GM19025 (cell line): ENCODE measurements at regions not wholly inside any gene's neighbourhood (a gene's known extent, or its start where the extent isn't known, plus 50 kb on each side); places are given as distances from the start of the nearest gene placed in this dataset.
"Not testable (repeated sequence)": the region's sequence is repeated elsewhere in the genome, so short reads cannot be mapped to it uniquely, and the experiment has no call there.

Experiments used
- ATAC-seq: cut with Tn5 transposase; IDR thresholded peaks from one replicate; pipeline ENCODE4 v1.9.1; 2021; ENCODE audit warnings: mild to moderate bottlenecking, low read depth, moderate library complexity; ENCODE audit not compliant: unreplicated experiment

GRCh38 chr7:130844811-130845580, 111.0 kb upstream of the KLF14 start:
- no peak for ATAC-seq

GRCh38 chr7:130845581-130846085, 111.6 kb upstream of the KLF14 start:
- ATAC-seq = no peak

- no peak for ATAC-seq
Observed at GRCh38 chr7:130849604-130850003, 115.6 kb upstream of the KLF14 start.

GRCh38 chr7:130850956-130851355, 116.9 kb upstream of the KLF14 start:
- no peak for ATAC-seq

- no peak for ATAC-seq
Observed at GRCh38 chr7:130852867-130853266, 118.9 kb upstream of the KLF14 start.

GRCh38 chr7:130853503-130854279, 119.7 kb upstream of the KLF14 start:
- no peak for ATAC-seq

- no peak for ATAC-seq
Observed at GRCh38 chr7:130854481-130854880, 120.5 kb upstream of the KLF14 start.

- no peak for ATAC-seq
Observed at GRCh38 chr7:130856866-130857265, 122.9 kb upstream of the KLF14 start.

GRCh38 chr7:130860832-130861231, 126.8 kb upstream of the KLF14 start:
- not testable (repeated sequence) for ATAC-seq

- no peak for ATAC-seq
Observed at GRCh38 chr7:130865408-130866236, 131.6 kb upstream of the KLF14 start.

- no peak for ATAC-seq
Observed at GRCh38 chr7:130867039-130867438, 133.0 kb upstream of the KLF14 start.

- ATAC-seq = no peak
Observed at GRCh38 chr7:130867581-130868136, 133.7 kb upstream of the KLF14 start.

GRCh38 chr7:130868139-130868538, 134.1 kb upstream of the KLF14 start:
- no peak for ATAC-seq

GRCh38 chr7:130869918-130870317, 135.9 kb upstream of the KLF14 start:
- no peak for ATAC-seq

GRCh38 chr7:130872341-130872740, 138.3 kb upstream of the KLF14 start:
- ATAC-seq = no peak

- no peak for ATAC-seq
Observed at GRCh38 chr7:130872756-130873448, 138.9 kb upstream of the KLF14 start.

- ATAC-seq = no peak
Observed at GRCh38 chr7:130874071-130874915, 140.3 kb upstream of the KLF14 start.

GRCh38 chr7:130875265-130875741, 141.3 kb upstream of the KLF14 start:
- no peak for ATAC-seq

GRCh38 chr7:130875901-130876300, 141.9 kb upstream of the KLF14 start:
- no peak for ATAC-seq
